MCF 10A (cell line): ENCODE measurements at regions not wholly inside any gene's neighbourhood (a gene's known extent, or its start where the extent isn't known, plus 50 kb on each side); places are given as distances from the start of the nearest gene placed in this dataset.

Experiments used
- BruUV-seq: library from RNA; stranded (reverse); fragments of 400-500 nt; replicated peaks from 2 replicates; lab custom pipeline; 2021; lab: Mats Ljungman, UMichigan
- CTCF ChIA-PET: fragments of 300-600 bp; sonication (Branson Sonifier 250); formaldehyde crosslinking; extraction: SDS; loops from one replicate; lab custom pipeline; 2021; ENCODE audit warnings: antibody characterized with exemption, inconsistent platforms; lab: Yijun Ruan, JAX
- POLR2A ChIA-PET: fragments of 300-600, 350-650 bp; sonication (Branson Sonifier 250); formaldehyde crosslinking; extraction: SDS; loops from one replicate; lab custom pipeline; 2020; ENCODE audit warnings: antibody characterized with exemption, inconsistent platforms; lab: Yijun Ruan, JAX
- DNase-seq: peaks from one replicate; pipeline ENCODE4 v3.0.0-alpha.2; 2018; ENCODE audit not compliant: unreplicated experiment
- H3K27ac Mint-ChIP-seq: one replicate; pipeline ENCODE4 v1.8.0; 2022; ENCODE audit warnings: mild to moderate bottlenecking, low read depth, mixed read lengths; ENCODE audit not compliant: unreplicated experiment
- H3K27me3 Mint-ChIP-seq: one replicate; pipeline ENCODE4 v1.8.0; 2022; ENCODE audit warnings: mixed read lengths; ENCODE audit not compliant: insufficient read depth, unreplicated experiment
- H3K36me3 Mint-ChIP-seq: one replicate; pipeline ENCODE4 v1.8.0; 2022; ENCODE audit warnings: mild to moderate bottlenecking, moderate library complexity, mixed read lengths; ENCODE audit not compliant: insufficient read depth, unreplicated experiment
- H3K4me1 Mint-ChIP-seq: one replicate; pipeline ENCODE4 v1.8.0; 2022; ENCODE audit warnings: mixed read lengths; ENCODE audit not compliant: insufficient read depth, unreplicated experiment
- H3K4me3 Mint-ChIP-seq: one replicate; pipeline ENCODE4 v1.8.0; 2022; ENCODE audit warnings: mild to moderate bottlenecking, moderate library complexity, mixed read lengths; ENCODE audit not compliant: unreplicated experiment
- H3K9me3 Mint-ChIP-seq: one replicate; pipeline ENCODE4 v1.8.0; 2022; ENCODE audit warnings: mixed read lengths; ENCODE audit not compliant: unreplicated experiment
- intact Hi-C: fragments of 100-400 bp; cut with micrococcal nuclease; formaldehyde crosslinking; loops from 2 replicates; pipeline ENCODE4 v1.14.1; 2022
- TF ChIP-seq, protein P1 (sequence below): fragments of 200-600 bp; IDR thresholded peaks from one replicate; pipeline ENCODE4 v1.8.0; 2022; ENCODE audit warnings: antibody characterized with exemption, mild to moderate bottlenecking; ENCODE audit not compliant: unreplicated experiment

DNA sequence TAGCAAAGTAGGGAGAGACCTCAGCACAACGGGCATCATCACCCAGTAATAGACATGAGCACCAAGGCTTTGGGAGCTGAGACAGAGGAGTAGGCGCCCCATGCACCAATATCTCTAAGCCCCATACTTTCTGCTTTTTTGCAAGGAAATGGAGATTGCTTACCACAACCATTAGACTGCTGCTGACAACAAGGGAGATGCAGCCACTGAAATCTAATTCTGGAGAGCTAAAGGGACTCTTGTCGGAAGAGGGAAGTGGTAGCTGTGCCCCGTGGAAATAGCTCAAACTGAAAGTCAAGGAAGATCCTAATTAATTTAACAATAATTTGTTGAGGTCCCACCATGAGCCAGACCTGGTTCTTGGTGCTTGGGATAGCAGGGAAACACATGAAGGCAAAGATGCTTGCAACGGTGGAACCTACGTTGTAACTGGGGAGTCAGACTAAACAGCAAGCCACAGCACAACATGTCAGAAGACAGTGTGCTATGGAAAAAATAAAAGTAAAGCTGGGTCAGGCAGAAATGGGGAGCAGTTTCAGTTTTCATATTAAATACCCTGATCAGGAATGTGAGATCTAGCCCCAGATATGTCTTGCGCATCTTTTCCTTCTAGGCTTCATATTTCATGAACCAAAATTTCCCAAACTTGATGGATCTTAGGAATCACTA is 1131.0 kb downstream of the BCL11B start:
- Mint-ChIP-seq H3K4me3 (no peak overlapping the region), H3K27ac (no peak overlapping the region), H3K27me3 (no peaks in the 10 kb centered on the region), H3K9me3 (no peaks in the 10 kb centered on the region), H3K4me1 (peaks cover 27% of the 10 kb centered on the region), H3K36me3 (no peaks in the 10 kb centered on the region)
- intact Hi-C loops, result no loop called here
- ChIA-PET POLR2A (interaction anchor here (1.5 kb wide), 1 partner anchor 34 kb away, joined by 3 read pairs; no protein-coding TSS in a partner anchor), CTCF (interaction anchor here (2.1 kb wide), 1 partner anchor 1125 kb away, joined by 7 read pairs; no protein-coding TSS in a partner anchor)
- TF ChIP-seq, protein P1, sequence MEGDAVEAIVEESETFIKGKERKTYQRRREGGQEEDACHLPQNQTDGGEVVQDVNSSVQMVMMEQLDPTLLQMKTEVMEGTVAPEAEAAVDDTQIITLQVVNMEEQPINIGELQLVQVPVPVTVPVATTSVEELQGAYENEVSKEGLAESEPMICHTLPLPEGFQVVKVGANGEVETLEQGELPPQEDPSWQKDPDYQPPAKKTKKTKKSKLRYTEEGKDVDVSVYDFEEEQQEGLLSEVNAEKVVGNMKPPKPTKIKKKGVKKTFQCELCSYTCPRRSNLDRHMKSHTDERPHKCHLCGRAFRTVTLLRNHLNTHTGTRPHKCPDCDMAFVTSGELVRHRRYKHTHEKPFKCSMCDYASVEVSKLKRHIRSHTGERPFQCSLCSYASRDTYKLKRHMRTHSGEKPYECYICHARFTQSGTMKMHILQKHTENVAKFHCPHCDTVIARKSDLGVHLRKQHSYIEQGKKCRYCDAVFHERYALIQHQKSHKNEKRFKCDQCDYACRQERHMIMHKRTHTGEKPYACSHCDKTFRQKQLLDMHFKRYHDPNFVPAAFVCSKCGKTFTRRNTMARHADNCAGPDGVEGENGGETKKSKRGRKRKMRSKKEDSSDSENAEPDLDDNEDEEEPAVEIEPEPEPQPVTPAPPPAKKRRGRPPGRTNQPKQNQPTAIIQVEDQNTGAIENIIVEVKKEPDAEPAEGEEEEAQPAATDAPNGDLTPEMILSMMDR, result no peak
- no TSS peak for BruUV-seq
- no peak for DNase-seq

DNA sequence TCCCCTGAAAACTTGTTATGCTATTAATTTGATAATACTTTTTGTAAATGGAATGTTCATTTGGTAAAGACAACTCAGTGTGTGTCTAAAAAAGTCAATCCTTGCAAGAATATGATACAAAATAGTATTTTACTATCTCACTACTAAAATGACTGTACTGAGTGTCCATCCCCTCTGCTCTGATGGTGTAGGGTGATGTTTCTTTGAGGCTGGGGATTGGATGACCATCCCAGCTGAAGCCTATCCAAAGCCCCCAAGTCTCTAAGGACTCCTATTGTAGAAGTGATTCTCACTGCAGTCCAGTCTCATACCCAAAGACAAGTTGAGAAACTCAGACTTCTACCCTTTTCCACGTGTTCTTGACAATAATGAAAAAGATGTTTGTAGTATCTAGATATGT is 1128.4 kb downstream of the BCL11B start:
- CTCF ChIA-PET, result interaction anchor here (0.6 kb wide), 1 partner anchor 42 kb away, joined by 4 read pairs; no protein-coding TSS in a partner anchor

DNA sequence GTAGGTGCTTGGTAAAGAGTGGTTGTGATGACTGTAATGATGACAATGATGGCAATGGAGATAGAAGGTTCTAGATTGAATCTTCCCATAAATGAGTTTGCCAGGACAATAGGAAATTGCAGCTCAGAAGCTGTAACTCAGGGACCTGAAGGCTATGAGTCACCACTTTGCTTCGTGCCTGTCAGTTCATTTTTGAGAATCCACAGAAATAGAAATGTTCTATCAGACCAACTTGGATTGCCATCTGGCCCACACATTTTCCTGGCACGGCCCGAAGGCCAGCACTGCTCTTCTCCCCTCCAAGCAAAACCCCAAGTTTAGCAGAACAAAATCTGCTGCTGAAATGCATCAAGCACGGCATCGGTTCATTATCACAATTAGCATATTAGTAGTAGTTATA is 1127.0 kb downstream of the BCL11B start:
- Mint-ChIP-seq H3K36me3 (no peaks in the 10 kb centered on the region), H3K27me3 (no peaks in the 10 kb centered on the region), H3K9me3 (no peaks in the 10 kb centered on the region), H3K27ac (no peak overlapping the region), H3K4me1 (peaks cover 15% of the 10 kb centered on the region), H3K4me3 (no peak overlapping the region)
- TF ChIP-seq, protein P1, result no peak
- intact Hi-C loops, result no loop called here
- ChIA-PET CTCF (no interaction called here), POLR2A (interaction anchor here (0.5 to 1.7 kb wide), 2 partner anchors 11 to 14 kb away, joined by 3 to 5 read pairs; no protein-coding TSS in a partner anchor)
- BruUV-seq, result no TSS peak
- DNase-seq, result peak; percentile 16

More for the DNA sequence above, 1128.4 kb downstream of the BCL11B start:
- H3K27me3 Mint-ChIP-seq, result no peaks in the 10 kb centered on the region
- POLR2A ChIA-PET, result interaction anchor here (0.6 kb wide), 1 partner anchor 48 kb away, joined by 3 read pairs; no protein-coding TSS in a partner anchor
- peaks cover 19% of the 10 kb centered on the region for H3K4me1 Mint-ChIP-seq
- no peak overlapping the region for H3K4me3 Mint-ChIP-seq
- no peaks in the 10 kb centered on the region for H3K36me3 Mint-ChIP-seq
- no peak for DNase-seq
- TF ChIP-seq, protein P1, result no peak
- no TSS peak for BruUV-seq
- H3K9me3 Mint-ChIP-seq, result no peaks in the 10 kb centered on the region
- intact Hi-C loops, result no loop called here
- no peak overlapping the region for H3K27ac Mint-ChIP-seq

DNA sequence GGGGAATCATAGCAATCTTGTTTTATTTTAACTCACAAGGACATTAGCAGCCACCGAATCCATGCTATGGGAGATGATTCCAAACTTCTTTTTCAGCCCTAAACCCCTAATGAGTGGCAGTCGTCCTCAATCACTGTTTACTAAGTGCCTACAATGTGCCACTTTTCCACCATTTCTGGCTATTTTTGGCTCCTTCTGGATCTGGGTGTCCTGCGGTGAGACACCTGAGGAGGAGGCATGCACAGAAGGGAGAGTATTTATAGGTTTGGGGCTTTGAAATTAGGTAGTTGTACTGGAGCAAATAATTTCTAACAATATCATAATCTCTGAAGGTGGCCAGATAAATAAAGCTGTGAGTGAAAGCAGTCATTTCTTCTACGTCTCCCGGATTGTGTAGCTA is 1125.6 kb downstream of the BCL11B start:
- ChIA-PET CTCF (interaction anchor here (0.5 to 0.6 kb wide), 2 partner anchors 31 to 955 kb away, joined by 3 read pairs; no protein-coding TSS in a partner anchor), POLR2A (no interaction called here)
- TF ChIP-seq, protein P1, result no peak
- Mint-ChIP-seq H3K4me3 (no peak overlapping the region), H3K27me3 (no peaks in the 10 kb centered on the region), H3K9me3 (no peaks in the 10 kb centered on the region), H3K36me3 (no peaks in the 10 kb centered on the region), H3K4me1 (peaks cover 15% of the 10 kb centered on the region), H3K27ac (no peak overlapping the region)
- no TSS peak for BruUV-seq
- no peak for DNase-seq
- intact Hi-C loops, result no loop called here
